SJCRH30 (cell line): ENCODE measurements at regions not wholly inside any gene's neighbourhood (a gene's known extent, or its start where the extent isn't known, plus 50 kb on each side); places are given as distances from the start of the nearest gene placed in this dataset.
A peak's percentile ranks its signal among the peaks of the same experiment; 100 is the strongest.

ENCODE experiments used
- DNase-seq, 2 experiments: peaks; one replicate each; pipeline ENCODE4 v3.0.0-alpha.2; 2015 to 2020
- H3K27ac ChIP-seq: fragments of 250-450 bp; sonication (Bioruptor Pico); 2 replicates; pipeline ENCODE4 v1.5.1; 2020; ENCODE audit warnings: mild to moderate bottlenecking, moderate library complexity
- H3K27me3 ChIP-seq: fragments of 250-450 bp; sonication (Bioruptor Pico); 2 replicates; pipeline ENCODE4 v1.5.1; 2020; ENCODE audit warnings: mild to moderate bottlenecking, moderate library complexity
- H3K36me3 ChIP-seq: fragments of 250-450 bp; sonication (Bioruptor Pico); 2 replicates; pipeline ENCODE4 v1.5.1; 2020; ENCODE audit warnings: mild to moderate bottlenecking, moderate library complexity
- H3K4me1 ChIP-seq: fragments of 250-450 bp; sonication (Bioruptor Pico); 2 replicates; pipeline ENCODE4 v1.5.1; 2020; ENCODE audit warnings: mild to moderate bottlenecking, moderate library complexity
- H3K4me3 ChIP-seq: fragments of 250-450 bp; sonication (Bioruptor Pico); 2 replicates; pipeline ENCODE4 v1.5.1; 2020; ENCODE audit warnings: mild to moderate bottlenecking, moderate library complexity
- H3K9me3 ChIP-seq: fragments of 250-450 bp; sonication (Bioruptor Pico); replicated peaks from 2 replicates; pipeline ENCODE4 v1.5.1; 2020; ENCODE audit warnings: mild to moderate bottlenecking, moderate library complexity

DNA sequence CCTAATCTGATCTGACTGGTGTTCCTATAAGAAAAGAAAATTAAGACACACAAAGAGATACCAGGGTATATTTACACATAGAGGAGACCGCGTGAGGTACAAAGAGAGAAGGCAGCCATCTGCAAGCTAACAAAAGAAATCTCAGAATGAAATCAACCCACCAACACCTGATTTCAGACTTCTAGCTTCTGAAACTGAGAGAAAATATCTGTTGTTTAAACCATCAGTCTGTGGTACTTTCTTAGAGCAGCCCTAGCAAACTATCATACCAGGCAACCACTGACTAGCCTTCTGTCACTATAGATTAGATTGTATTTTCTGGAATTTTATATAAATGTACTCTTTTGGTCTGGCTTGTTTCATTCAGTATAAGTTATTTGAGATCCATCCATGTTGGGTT is 779.3 kb upstream of the ACO1 start:
- DNase-seq: no peak
- Histone ChIP-seq H3K4me3 (no peak overlapping the region), H3K4me1 (peaks cover 5% of the 10 kb centered on the region), H3K36me3 (no peaks in the 10 kb centered on the region), H3K27me3 (no peaks in the 10 kb centered on the region), H3K27ac (no peak overlapping the region), H3K9me3 (no peaks in the 10 kb centered on the region; the same call in 1 of the 2 replicates)

DNA sequence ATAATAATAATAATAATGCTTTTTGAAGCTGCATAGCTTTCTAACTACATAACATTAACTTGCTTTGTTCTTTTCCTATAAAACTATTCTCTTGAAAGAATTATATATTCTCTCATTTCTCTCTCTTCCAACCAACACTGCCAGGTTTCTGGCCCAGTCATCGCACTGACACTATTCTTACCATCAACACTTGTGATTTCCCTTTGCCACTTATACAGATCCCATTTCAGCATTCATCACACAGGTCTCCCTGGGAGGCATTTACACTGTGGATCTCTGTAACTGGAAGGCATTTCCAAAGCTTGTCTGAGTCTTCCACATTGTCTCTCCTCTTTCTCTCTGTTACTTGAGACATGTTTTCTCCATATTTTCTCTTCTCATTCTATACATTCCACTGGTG is 777.8 kb upstream of the ACO1 start:
- no peak overlapping the region for H3K4me3 ChIP-seq

DNA sequence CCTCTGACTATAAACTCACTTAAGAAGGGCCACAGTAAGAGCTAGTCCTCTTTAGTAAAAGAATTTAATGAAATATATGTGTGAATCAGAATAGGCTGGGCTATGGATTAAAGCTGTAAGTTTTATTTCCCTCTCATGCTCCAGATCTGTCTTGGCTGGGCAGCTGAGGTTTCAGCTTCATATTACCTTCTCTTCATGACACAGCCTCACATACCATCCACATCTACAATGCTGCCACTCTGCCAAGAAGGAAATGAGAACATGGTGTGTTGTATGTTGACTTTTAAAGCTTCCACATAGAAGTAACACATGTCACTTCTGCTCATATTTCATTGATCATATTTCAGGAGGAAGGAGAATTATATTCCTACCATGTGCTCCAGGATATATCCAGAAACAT is 776.0 kb upstream of the ACO1 start:
- Histone ChIP-seq H3K27me3 (no peaks in the 10 kb centered on the region), H3K27ac (no peak overlapping the region), H3K9me3 (no peaks in the 10 kb centered on the region; the same call in 1 of the 2 replicates), H3K4me1 (peaks cover 5% of the 10 kb centered on the region), H3K4me3 (no peak overlapping the region), H3K36me3 (no peaks in the 10 kb centered on the region)
- DNase-seq: peak in 1 of 2 experiments; percentile 24

More for the DNA sequence above, 777.8 kb upstream of the ACO1 start:
- no peak for DNase-seq
- H3K36me3 ChIP-seq: no peaks in the 10 kb centered on the region
- peaks cover 5% of the 10 kb centered on the region for H3K4me1 ChIP-seq
- no peaks in the 10 kb centered on the region for H3K27me3 ChIP-seq
- no peak overlapping the region for H3K27ac ChIP-seq
- H3K9me3 ChIP-seq: no peaks in the 10 kb centered on the region; the same call in 1 of the 2 replicates

DNA sequence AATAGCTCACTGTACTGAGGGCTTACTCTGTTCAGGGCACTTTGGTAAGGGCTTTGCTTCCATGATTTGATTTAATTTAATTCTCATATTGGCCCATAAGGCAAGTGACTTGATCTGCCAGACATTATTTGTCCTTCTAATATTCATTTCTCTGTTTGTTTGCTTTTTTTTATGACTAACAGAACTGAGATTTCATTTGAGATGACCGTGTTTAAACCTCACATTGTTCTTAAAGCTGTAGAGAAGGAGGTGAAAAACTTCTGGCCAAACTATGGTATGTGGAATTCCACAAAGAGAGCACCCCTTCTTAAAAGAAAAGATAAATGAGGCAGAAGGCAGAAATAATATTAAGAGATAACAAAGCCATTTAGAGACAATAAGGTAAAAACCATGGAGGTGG is 775.6 kb upstream of the ACO1 start:
- no peak overlapping the region for H3K4me3 ChIP-seq
- no peaks in the 10 kb centered on the region for H3K36me3 ChIP-seq
- no peaks in the 10 kb centered on the region; the same call in 1 of the 2 replicates for H3K9me3 ChIP-seq
- H3K4me1 ChIP-seq: peaks cover 6% of the 10 kb centered on the region
- no peak for DNase-seq
- H3K27ac ChIP-seq: no peak overlapping the region
- no peaks in the 10 kb centered on the region for H3K27me3 ChIP-seq

DNA sequence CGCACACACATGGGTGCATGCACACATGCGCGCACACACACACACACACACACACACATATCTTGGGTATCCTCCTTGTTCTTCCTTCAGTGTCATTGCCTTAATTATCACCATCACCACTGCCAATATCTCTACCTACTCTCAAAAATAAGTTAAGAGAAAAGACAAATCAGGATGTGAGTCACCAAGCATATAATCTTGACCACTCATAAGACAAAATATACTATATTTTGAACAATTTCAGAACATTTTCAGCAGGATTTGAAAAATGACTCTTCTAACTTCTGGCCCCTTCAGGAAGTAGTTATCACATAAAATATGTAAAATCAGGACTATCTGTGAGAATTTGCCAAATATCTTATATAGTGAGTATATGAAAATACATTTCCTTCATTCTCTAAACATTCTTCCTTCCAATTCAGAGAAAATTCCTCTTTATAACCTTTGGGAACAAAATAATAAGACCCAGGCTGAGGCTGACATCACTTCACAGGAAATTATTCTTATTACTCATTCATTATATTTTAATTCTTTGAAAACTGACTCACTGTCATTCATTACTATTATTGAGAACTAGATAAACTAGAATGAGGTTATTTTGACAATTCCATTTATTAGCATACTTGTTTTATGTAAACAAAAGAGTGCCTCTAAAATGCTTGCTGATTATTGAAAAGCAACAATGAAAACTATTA is 772.0 kb upstream of the ACO1 start:
- Histone ChIP-seq H3K4me1 (peaks cover 6% of the 10 kb centered on the region), H3K4me3 (no peak overlapping the region), H3K36me3 (no peaks in the 10 kb centered on the region), H3K9me3 (no peaks in the 10 kb centered on the region), H3K27me3 (no peaks in the 10 kb centered on the region), H3K27ac (no peak overlapping the region)
- DNase-seq: no peak

DNA sequence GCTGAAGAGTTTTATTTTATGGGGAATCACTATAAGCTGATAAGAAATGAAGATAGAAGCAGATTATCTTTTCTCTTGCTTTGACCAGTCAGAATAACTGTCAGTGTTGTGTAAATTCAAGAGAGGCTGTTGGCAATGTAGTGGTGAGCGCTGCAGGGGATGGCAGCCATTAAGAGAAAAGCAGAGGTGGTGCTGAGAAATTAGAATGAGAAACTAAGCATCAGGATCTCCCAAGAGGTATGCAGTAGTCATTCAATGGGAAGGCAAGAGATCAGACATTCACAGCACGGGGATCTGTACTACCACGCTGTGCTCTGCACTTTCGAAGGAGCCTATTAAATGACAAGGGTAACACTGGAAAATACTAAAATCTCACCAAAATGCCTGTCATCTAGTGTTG is 768.5 kb upstream of the ACO1 start:
- no peaks in the 10 kb centered on the region for H3K9me3 ChIP-seq
- peaks cover 6% of the 10 kb centered on the region for H3K4me1 ChIP-seq
- no peak overlapping the region for H3K27ac ChIP-seq
- no peaks in the 10 kb centered on the region for H3K36me3 ChIP-seq
- H3K27me3 ChIP-seq: no peaks in the 10 kb centered on the region
- DNase-seq: no peak
- no peak overlapping the region for H3K4me3 ChIP-seq

DNA sequence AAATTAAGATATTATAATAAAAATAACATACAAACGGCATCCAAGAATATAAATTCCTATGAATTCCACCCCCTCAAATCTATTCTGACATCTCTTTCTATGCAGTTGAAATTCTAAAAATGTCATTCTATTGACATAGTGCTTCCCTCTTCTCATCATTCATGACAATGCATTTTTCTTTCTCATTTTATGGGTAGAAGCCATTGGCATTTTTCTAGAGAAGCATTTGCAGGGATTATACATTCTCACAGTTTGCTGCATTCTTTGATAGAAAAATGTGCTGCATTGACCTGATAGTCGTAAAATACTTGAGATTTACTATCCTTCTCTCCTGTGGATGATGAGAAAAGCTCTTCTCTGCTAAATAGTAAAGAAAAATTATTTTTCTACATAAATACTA is 760.9 kb upstream of the ACO1 start:
- Histone ChIP-seq H3K4me1 (no peaks in the 10 kb centered on the region), H3K9me3 (no peaks in the 10 kb centered on the region)
- DNase-seq: no peak

DNA sequence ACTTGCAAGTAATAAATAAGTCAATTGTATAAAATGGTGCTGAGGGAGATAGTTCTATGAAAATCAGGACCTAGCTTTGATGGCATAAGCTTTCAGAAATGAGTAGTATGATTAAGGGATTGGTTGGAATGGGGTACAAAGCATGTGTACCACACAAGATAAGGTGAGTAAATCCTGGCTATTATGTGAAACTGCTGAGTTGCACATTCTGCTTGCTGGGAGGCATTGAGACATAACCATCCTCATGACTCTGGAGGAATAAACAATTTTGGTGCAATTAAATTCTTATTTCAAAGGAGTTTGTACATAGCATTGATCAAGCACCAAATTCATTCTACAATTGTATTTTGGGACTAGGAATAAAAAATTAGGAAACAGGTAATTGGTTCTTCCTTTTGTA is 755.2 kb upstream of the ACO1 start:
- no peaks in the 10 kb centered on the region for H3K36me3 ChIP-seq
- H3K27ac ChIP-seq: no peak overlapping the region
- no peaks in the 10 kb centered on the region for H3K9me3 ChIP-seq
- no peak overlapping the region for H3K4me3 ChIP-seq
- DNase-seq: no peak
- H3K4me1 ChIP-seq: no peaks in the 10 kb centered on the region
- no peaks in the 10 kb centered on the region for H3K27me3 ChIP-seq

More for the DNA sequence above, 760.9 kb upstream of the ACO1 start:
- H3K4me3 ChIP-seq: no peak overlapping the region
- no peaks in the 10 kb centered on the region for H3K27me3 ChIP-seq
- no peak overlapping the region for H3K27ac ChIP-seq
- no peaks in the 10 kb centered on the region for H3K36me3 ChIP-seq

DNA sequence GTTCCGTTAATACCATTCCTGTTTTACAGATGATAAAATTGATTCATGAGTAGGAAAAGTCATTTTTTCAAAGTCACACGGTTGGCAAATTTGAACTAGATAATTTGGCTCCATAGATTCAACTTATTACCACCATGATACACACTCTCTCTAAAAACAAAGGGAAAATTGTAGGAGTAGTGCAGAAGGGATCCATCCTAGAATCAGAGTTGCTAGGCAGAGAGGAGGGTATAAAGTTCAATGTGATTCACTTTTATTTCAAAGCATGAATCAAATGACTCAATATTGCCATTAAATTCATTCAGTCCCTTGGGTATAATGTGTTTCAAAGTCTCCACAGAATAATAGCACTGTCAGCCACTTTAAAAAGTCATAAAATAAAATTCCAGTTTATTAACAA is 747.2 kb upstream of the ACO1 start:
- no peaks in the 10 kb centered on the region for H3K27me3 ChIP-seq
- no peak overlapping the region for H3K4me3 ChIP-seq
- H3K9me3 ChIP-seq: no peaks in the 10 kb centered on the region; the same call in 1 of the 2 replicates
- H3K27ac ChIP-seq: no peak overlapping the region
- DNase-seq: no peak
- no peaks in the 10 kb centered on the region for H3K36me3 ChIP-seq
- no peaks in the 10 kb centered on the region for H3K4me1 ChIP-seq

DNA sequence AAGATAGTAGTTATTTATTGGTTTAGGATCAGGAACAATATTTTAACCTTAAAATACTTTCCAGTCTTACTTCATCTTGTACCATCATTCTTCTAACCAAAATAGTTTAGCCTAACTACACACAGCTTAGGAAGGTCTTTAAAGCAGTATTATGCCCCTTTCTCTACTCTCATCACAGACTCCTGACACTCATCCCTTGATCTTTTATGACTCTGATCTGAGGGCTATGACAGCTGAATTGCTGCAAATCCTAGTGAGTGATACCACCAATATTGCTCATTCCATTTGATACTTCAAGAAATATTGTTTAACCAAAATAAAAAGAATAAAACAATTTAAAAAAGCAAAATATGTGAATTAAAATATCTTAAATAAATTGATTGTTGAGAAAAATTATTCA is 746.6 kb upstream of the ACO1 start:
- no peak for DNase-seq
- Histone ChIP-seq H3K4me3 (no peak overlapping the region), H3K27ac (no peak overlapping the region), H3K27me3 (no peaks in the 10 kb centered on the region), H3K4me1 (no peaks in the 10 kb centered on the region), H3K36me3 (no peaks in the 10 kb centered on the region), H3K9me3 (no peaks in the 10 kb centered on the region; the same call in 1 of the 2 replicates)

DNA sequence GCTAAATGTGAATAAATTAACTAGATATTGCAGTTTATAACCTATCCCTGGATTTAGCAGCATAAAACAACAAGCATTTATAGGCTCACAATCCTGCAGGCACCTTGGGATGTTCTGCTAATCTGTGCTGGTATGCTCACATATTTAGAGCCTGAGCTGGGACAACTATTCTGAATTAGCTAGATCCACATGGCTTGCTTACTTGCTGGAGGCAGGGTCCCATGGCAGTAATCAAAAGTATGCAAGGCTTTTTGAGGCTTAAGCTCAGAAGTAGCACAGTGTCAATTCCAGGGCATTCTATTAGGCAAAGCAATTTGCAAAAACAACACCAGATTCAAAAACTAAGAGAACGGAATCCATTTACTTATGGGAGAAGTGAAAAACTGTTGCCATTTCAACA is 745.0 kb upstream of the ACO1 start:
- no peak overlapping the region for H3K4me3 ChIP-seq
- no peaks in the 10 kb centered on the region; the same call in 1 of the 2 replicates for H3K9me3 ChIP-seq
- no peaks in the 10 kb centered on the region for H3K36me3 ChIP-seq
- H3K4me1 ChIP-seq: no peaks in the 10 kb centered on the region
- no peaks in the 10 kb centered on the region for H3K27me3 ChIP-seq
- H3K27ac ChIP-seq: no peak overlapping the region
- no peak for DNase-seq

DNA sequence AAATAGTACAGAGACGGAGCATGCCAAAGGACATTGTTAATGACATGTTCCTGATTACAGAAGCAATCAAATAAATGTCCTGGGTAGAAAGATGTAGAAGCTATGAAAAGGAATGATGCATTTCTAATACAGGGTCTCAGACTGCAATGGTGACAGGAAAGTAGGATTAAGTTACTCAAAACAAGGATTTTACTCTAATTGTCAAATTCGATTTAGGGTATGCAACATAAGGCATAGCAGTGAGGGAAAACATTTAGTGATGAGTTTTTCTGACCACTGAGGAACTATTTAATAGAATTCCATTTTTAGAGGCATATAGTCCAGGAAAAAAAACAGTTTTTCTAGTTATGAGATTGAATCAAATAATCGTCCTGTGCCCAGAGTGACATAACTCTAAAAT is 715.1 kb upstream of the ACO1 start:
- H3K4me3 ChIP-seq: no peak overlapping the region
- H3K4me1 ChIP-seq: no peaks in the 10 kb centered on the region
- no peak overlapping the region for H3K27ac ChIP-seq
- no peaks in the 10 kb centered on the region for H3K36me3 ChIP-seq
- no peaks in the 10 kb centered on the region for H3K27me3 ChIP-seq
- no peak for DNase-seq
- no peaks in the 10 kb centered on the region for H3K9me3 ChIP-seq

DNA sequence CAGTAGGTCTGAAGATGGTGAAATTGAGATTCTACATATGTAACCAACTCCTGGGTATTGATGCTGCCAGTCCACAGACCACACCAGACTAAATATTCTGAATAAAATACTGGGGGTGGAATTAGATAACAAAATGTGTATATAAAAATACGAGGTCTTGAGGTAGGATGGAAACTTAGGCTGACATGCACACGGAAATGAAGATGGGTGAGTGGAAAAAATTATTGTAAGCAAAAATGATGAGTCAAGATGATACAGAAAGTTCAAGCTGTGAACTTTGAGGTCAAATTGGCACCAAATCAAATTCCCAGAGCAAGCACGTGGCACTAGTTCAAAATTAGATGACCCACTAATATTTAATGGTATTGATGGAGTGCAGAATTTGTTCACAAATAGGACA is 713.4 kb upstream of the ACO1 start:
- Histone ChIP-seq H3K9me3 (no peaks in the 10 kb centered on the region), H3K4me1 (no peaks in the 10 kb centered on the region), H3K27me3 (no peaks in the 10 kb centered on the region), H3K36me3 (no peaks in the 10 kb centered on the region), H3K27ac (no peak overlapping the region), H3K4me3 (no peak overlapping the region)
- DNase-seq: no peak

DNA sequence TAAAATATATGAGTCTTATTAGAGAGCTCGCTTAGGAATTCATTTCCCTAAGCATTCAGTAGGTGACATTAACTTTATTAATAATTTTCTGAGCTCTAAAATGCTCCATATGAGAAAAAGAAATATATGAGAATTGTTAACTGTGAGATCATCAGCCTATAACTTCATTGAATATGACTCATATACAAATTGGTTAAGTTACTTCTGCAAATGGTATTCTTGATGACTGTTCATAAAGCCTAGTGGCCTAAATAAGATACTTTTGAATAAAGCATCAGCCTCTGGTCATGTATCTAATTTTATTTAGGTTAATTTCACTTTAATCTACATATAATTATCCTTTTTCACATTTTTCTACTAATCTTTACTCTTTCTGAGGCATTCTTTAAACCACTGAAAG is 710.2 kb upstream of the ACO1 start:
- H3K4me3 ChIP-seq: no peak overlapping the region
- no peaks in the 10 kb centered on the region for H3K4me1 ChIP-seq
- no peak for DNase-seq
- H3K27ac ChIP-seq: no peak overlapping the region
- H3K36me3 ChIP-seq: no peaks in the 10 kb centered on the region
- no peaks in the 10 kb centered on the region for H3K27me3 ChIP-seq
- no peaks in the 10 kb centered on the region for H3K9me3 ChIP-seq

DNA sequence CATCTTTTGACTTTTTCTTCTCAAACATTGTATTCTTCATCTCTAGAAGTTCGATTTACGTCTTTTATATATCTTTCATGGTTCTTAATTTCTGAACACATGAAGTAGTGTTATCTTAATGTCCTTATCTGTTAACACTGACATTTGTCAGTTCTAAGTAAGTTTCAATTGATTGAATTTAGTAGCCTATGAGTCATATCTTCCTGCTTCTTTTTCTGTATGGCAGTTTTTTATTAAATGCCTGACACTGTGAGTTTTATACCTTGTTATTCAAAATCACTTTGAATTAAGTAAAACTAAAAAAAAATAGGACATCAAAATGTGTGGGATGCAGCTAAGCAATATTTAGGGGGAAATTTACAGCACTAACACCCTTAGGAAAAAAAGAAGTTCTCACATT is 707.0 kb upstream of the ACO1 start:
- H3K4me1 ChIP-seq: no peaks in the 10 kb centered on the region; the same call in 1 of the 2 replicates
- H3K27me3 ChIP-seq: no peaks in the 10 kb centered on the region
- no peak overlapping the region for H3K4me3 ChIP-seq
- DNase-seq: no peak
- no peaks in the 10 kb centered on the region for H3K9me3 ChIP-seq
- H3K36me3 ChIP-seq: no peaks in the 10 kb centered on the region
- no peak overlapping the region for H3K27ac ChIP-seq

DNA sequence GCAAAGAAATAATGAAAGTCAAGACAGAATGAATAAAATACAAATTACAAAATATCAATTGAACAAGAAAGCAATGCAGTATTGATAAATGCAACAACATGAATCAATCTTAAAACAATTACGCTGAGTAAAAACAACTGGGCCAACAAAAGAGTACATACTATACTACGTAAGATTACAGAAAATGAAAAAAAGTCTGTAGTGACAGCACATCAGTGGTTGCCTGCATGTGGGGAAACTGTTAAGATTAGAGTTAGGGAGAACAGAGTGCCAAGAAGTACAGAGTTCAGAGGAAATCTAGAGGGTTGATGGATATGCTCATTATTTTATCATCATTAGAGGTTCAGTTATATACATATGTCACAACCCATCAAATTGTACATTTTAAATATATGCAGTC is 706.6 kb upstream of the ACO1 start:
- H3K9me3 ChIP-seq: no peaks in the 10 kb centered on the region

More for the DNA sequence above, 706.6 kb upstream of the ACO1 start:
- no peaks in the 10 kb centered on the region for H3K36me3 ChIP-seq
- no peak overlapping the region for H3K27ac ChIP-seq
- no peak for DNase-seq
- peaks cover 3% of the 10 kb centered on the region; the same call in 1 of the 2 replicates for H3K4me1 ChIP-seq
- H3K27me3 ChIP-seq: no peaks in the 10 kb centered on the region
- no peak overlapping the region for H3K4me3 ChIP-seq
